Left ventricle myocardium inferior (tissue), 1 donor: ENCODE measurements at regions not wholly inside any gene's neighbourhood (a gene's known extent, or its start where the extent isn't known, plus 50 kb on each side); places are given as distances from the start of the nearest gene placed in this dataset.

Experiments
- DNase-seq: peaks from one replicate; pipeline ENCODE4 v3.0.0-alpha.2; 2020
- H3K27ac ChIP-seq: fragments of 200-600 bp; replicated peaks from 2 replicates; pipeline ENCODE4 v1.8.0; 2021
- H3K27me3 ChIP-seq: fragments of 200-600 bp; 2 replicates; pipeline ENCODE4 v1.8.0; 2021; ENCODE audit warnings: low read depth
- H3K36me3 ChIP-seq: fragments of 200-600 bp; 2 replicates; pipeline ENCODE4 v1.8.0; 2021
- H3K4me1 ChIP-seq: fragments of 200-600 bp; 2 replicates; pipeline ENCODE4 v1.8.0; 2021
- H3K4me3 ChIP-seq: fragments of 200-600 bp; 2 replicates; pipeline ENCODE4 v1.8.0; 2021; ENCODE audit warnings: mild to moderate bottlenecking, moderate library complexity
- H3K9me3 ChIP-seq: fragments of 200-600 bp; replicated peaks from 2 replicates; pipeline ENCODE4 v1.8.0; 2021
- CTCF ChIP-seq: fragments of 200-600 bp; IDR thresholded peaks from 2 replicates; pipeline ENCODE4 v1.8.0; 2021; ENCODE audit warnings: antibody characterized with exemption, mild to moderate bottlenecking, borderline replicate concordance
- intact Hi-C: fragments of 100-400 bp; cut with micrococcal nuclease; formaldehyde crosslinking; loops from one replicate; pipeline ENCODE4 v1.11.0; 2022
- donor health status: DM: no; HTN: yes; CAD: no; lungs with severe emphysema.

- Histone ChIP-seq H3K27ac (no peak overlapping the region), H3K27me3 (peaks cover 65% of the 10 kb centered on the region), H3K36me3 (no peaks in the 10 kb centered on the region), H3K4me3 (no peak overlapping the region), H3K4me1 (no peaks in the 10 kb centered on the region), H3K9me3 (no peaks in the 10 kb centered on the region)
- intact Hi-C loops, result no loop called here
- no peak for DNase-seq
- TF ChIP-seq CTCF, result no peak
These were observed 623.6 kb downstream of the AACS start for GRCh38 chr12:125688881-125689280.

GRCh38 chr12:125689576-125690410, 624.6 kb downstream of the AACS start:
- Histone ChIP-seq H3K27me3 (peaks cover 56% of the 10 kb centered on the region), H3K4me1 (no peaks in the 10 kb centered on the region), H3K9me3 (no peaks in the 10 kb centered on the region), H3K36me3 (no peaks in the 10 kb centered on the region), H3K4me3 (no peak overlapping the region), H3K27ac (no peak overlapping the region)
- intact Hi-C loops, result no loop called here
- TF ChIP-seq CTCF, result no peak
- DNase-seq, result no peak

DNA sequence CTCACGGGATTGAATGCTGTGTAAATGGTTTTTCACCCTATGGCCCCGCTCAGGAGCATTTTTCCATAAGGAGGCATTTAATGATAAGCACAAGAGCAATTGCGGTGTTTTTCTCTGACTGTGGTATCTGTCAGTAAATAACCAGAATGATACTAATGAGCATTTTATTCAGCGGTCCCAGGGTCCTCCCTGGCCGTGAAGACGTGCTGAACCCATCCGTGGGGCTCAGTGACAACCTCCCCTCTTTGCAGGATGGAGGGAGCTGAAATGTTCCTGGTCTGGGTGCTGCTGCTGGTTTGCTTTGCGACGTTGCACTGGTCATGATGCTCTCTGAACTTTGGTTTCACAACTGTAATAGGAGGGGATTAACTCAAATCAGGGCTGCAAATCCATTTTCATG, 625.6 kb downstream of the AACS start:
- Histone ChIP-seq H3K9me3 (no peaks in the 10 kb centered on the region), H3K36me3 (no peaks in the 10 kb centered on the region), H3K27me3 (peaks cover 53% of the 10 kb centered on the region), H3K4me3 (no peak overlapping the region), H3K27ac (no peak overlapping the region), H3K4me1 (no peaks in the 10 kb centered on the region)
- no peak for TF ChIP-seq CTCF
- no peak for DNase-seq
- intact Hi-C loops, result no loop called here

DNA sequence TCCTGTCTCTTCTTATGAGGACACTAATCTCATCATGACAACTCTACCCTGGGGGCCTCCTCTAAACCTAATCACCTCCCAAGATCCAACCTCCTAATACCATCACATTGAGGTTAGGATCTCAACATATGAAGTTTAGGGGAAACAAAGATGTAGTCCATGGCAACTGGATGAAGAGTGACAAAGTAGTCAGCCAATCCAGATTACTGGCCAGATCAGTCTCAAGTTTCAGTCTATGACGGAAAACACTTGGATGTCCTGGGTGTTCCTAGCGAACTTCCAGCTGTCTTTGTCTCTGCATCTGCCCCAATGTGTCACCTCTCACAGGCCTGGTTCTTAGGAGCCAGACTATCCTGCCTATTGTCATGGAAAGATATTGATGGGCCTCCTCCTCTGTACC, 630.8 kb downstream of the AACS start:
- Histone ChIP-seq H3K9me3 (no peaks in the 10 kb centered on the region), H3K36me3 (no peaks in the 10 kb centered on the region), H3K4me1 (no peaks in the 10 kb centered on the region), H3K27me3 (peaks cover 25% of the 10 kb centered on the region), H3K4me3 (no peak overlapping the region), H3K27ac (no peak overlapping the region)
- intact Hi-C loops, result no loop called here
- no peak for TF ChIP-seq CTCF
- no peak for DNase-seq

DNA sequence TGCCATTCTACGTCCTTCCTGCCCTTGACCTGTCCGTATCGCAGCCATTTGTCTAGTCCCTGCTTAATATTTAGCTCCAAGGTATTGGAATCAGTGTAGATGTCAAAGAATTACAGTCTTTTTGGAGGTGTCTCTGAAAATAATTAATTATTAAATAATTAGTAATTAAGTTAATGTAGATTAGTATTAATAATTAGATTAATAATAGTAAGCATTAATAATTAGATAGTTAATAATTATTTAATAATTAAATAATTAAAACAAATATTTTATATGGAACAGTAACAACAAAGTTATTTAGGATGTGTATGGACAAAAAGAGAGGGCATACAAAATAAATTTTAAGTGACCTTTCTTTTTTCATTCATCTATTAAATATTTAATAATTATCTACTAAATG, 639.6 kb downstream of the AACS start:
- no peak for TF ChIP-seq CTCF
- Histone ChIP-seq H3K27ac (no peak overlapping the region), H3K27me3 (peaks cover 25% of the 10 kb centered on the region), H3K4me3 (no peak overlapping the region), H3K4me1 (no peaks in the 10 kb centered on the region), H3K9me3 (peaks cover 4% of the 10 kb centered on the region), H3K36me3 (no peaks in the 10 kb centered on the region)
- intact Hi-C loops, result no loop called here
- no peak for DNase-seq
